WTC11 (cell line): ENCODE measurements at regions not wholly inside any gene's neighbourhood (a gene's known extent, or its start where the extent isn't known, plus 50 kb on each side); places are given as distances from the start of the nearest gene placed in this dataset.

Experiments
- E2F4 ChIP-seq: sonication (generic); formaldehyde crosslinking; IDR thresholded peaks from 2 replicates; pipeline ENCODE4 v1.8.1; 2022; ENCODE audit warnings: low read depth, mild to moderate bottlenecking, moderate library complexity, missing genetic modification reagents, borderline replicate concordance
- FOXJ3 ChIP-seq: sonication (generic); formaldehyde crosslinking; IDR thresholded peaks from 2 replicates; pipeline ENCODE4 v1.9.0; 2021; ENCODE audit warnings: missing genetic modification reagents, mild to moderate bottlenecking, borderline replicate concordance
- HMGXB4 ChIP-seq: sonication (generic); formaldehyde crosslinking; IDR thresholded peaks from 2 replicates; pipeline ENCODE4 v1.8.1; 2023; ENCODE audit warnings: mild to moderate bottlenecking, moderate library complexity, missing genetic modification reagents
- NFE2L1 ChIP-seq: sonication (generic); formaldehyde crosslinking; IDR thresholded peaks from 2 replicates; pipeline ENCODE4 v1.8.1; 2023; ENCODE audit warnings: missing genetic modification reagents
- OVOL2 ChIP-seq: fragments of 250-450 bp; sonication (Bioruptor Pico); IDR thresholded peaks from 2 replicates; pipeline ENCODE4 v1.9.0; 2021; ENCODE audit warnings: mild to moderate bottlenecking, borderline replicate concordance
- ZNF138 ChIP-seq: sonication (generic); formaldehyde crosslinking; conservative IDR thresholded peaks from 2 replicates; pipeline ENCODE4 v1.8.1; 2022; ENCODE audit warnings: mild to moderate bottlenecking, moderate library complexity, missing genetic modification reagents
- TF ChIP-seq, protein P1 (sequence below): fragments of 200-600 bp; IDR thresholded peaks from 2 replicates; pipeline ENCODE4 v1.8.0; 2022; ENCODE audit warnings: antibody characterized with exemption
- TF ChIP-seq, protein P2 (sequence below): sonication (generic); formaldehyde crosslinking; IDR thresholded peaks from 2 replicates; pipeline ENCODE4 v1.8.0; 2022; ENCODE audit warnings: mild to moderate bottlenecking, missing genetic modification reagents

DNA sequence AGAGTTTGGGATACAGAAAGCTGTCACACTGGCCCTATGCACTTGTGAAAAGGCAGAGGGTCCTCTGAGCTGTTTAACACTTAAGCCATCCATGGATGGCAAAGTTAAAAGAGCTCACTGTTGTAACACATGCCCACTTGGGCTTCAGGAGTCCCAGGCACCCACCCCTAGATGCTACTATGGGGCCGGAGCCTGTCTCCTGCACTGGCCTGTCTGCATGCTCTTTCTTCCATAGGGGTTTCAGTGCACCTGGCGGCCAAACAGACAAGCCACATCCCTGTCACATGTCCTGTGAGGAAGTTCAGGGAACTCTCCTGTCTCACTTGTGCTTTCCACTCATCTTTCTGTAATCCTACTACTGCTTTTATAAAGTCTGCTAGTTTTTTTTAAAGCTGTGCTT is 2586.0 kb downstream of the PCDH7 start:
- TF ChIP-seq E2F4 = no peak
- no peak for TF ChIP-seq NFE2L1 (CRISPR knock-in tag)
- TF ChIP-seq, protein P1, sequence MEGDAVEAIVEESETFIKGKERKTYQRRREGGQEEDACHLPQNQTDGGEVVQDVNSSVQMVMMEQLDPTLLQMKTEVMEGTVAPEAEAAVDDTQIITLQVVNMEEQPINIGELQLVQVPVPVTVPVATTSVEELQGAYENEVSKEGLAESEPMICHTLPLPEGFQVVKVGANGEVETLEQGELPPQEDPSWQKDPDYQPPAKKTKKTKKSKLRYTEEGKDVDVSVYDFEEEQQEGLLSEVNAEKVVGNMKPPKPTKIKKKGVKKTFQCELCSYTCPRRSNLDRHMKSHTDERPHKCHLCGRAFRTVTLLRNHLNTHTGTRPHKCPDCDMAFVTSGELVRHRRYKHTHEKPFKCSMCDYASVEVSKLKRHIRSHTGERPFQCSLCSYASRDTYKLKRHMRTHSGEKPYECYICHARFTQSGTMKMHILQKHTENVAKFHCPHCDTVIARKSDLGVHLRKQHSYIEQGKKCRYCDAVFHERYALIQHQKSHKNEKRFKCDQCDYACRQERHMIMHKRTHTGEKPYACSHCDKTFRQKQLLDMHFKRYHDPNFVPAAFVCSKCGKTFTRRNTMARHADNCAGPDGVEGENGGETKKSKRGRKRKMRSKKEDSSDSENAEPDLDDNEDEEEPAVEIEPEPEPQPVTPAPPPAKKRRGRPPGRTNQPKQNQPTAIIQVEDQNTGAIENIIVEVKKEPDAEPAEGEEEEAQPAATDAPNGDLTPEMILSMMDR = no peak
- TF ChIP-seq OVOL2 (CRISPR knock-in tag) = no peak
- TF ChIP-seq ZNF138 (CRISPR knock-in tag) = no peak
- TF ChIP-seq HMGXB4 (CRISPR knock-in tag) = no peak
- TF ChIP-seq, protein P2, sequence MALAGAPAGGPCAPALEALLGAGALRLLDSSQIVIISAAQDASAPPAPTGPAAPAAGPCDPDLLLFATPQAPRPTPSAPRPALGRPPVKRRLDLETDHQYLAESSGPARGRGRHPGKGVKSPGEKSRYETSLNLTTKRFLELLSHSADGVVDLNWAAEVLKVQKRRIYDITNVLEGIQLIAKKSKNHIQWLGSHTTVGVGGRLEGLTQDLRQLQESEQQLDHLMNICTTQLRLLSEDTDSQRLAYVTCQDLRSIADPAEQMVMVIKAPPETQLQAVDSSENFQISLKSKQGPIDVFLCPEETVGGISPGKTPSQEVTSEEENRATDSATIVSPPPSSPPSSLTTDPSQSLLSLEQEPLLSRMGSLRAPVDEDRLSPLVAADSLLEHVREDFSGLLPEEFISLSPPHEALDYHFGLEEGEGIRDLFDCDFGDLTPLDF (CRISPR knock-in tag) = no peak
- TF ChIP-seq FOXJ3 = no peak
